ENCODE measurements at regions not wholly inside any gene's neighbourhood (a gene's known extent, or its start where the extent isn't known, plus 50 kb on each side); places are given as distances from the start of the nearest gene placed in this dataset.
"Not testable (repeated sequence)": the region's sequence is repeated elsewhere in the genome, so short reads cannot be mapped to it uniquely, and the experiment has no call there.

GRCh38 chr10:125605167-125605566 lies 77.8 kb downstream of the TEX36 start:
- DNase-seq (ENCODE audit: low read depth in 2 of 3, low spot score in 2 of 3) = no peak

GRCh38 chr10:125602825-125603224 lies 80.1 kb downstream of the TEX36 start:
- DNase-seq (ENCODE audit: low read depth in 2 of 3, low spot score in 2 of 3) = no peak

- DNase-seq (ENCODE audit: low read depth in 2 of 3, low spot score in 2 of 3) = no peak
Measured at GRCh38 chr10:125599194-125599593, 83.8 kb downstream of the TEX36 start.

GRCh38 chr10:125595911-125596310 lies 87.1 kb downstream of the TEX36 start:
- no peak for DNase-seq (ENCODE audit: low read depth in 2 of 3, low spot score in 2 of 3)

GRCh38 chr10:125593644-125594043 lies 89.3 kb downstream of the TEX36 start:
- no peak for DNase-seq (ENCODE audit: low read depth in 2 of 3, low spot score in 2 of 3)

GRCh38 chr10:125592897-125593296 lies 90.1 kb downstream of the TEX36 start:
- no peak for DNase-seq (ENCODE audit: low read depth in 2 of 3, low spot score in 2 of 3)

- no peak for DNase-seq (ENCODE audit: low read depth in 2 of 3, low spot score in 2 of 3)
Measured at GRCh38 chr10:125591886-125592285, 91.1 kb downstream of the TEX36 start.

GRCh38 chr10:125588738-125589137 lies 94.2 kb downstream of the TEX36 start:
- DNase-seq (ENCODE audit: low read depth in 2 of 3, low spot score in 2 of 3) = not testable (repeated sequence)

GRCh38 chr10:125584954-125585353 lies 98.0 kb downstream of the TEX36 start:
- DNase-seq (ENCODE audit: low read depth in 2 of 3, low spot score in 2 of 3) = no peak

- DNase-seq (ENCODE audit: low read depth in 2 of 3, low spot score in 2 of 3) = no peak
Measured at GRCh38 chr10:125578658-125579315, 104.2 kb downstream of the TEX36 start.

GRCh38 chr10:125575843-125576242 lies 107.1 kb downstream of the TEX36 start:
- no peak for DNase-seq (ENCODE audit: low read depth in 2 of 3, low spot score in 2 of 3)

- no peak for DNase-seq (ENCODE audit: low read depth in 2 of 3, low spot score in 2 of 3)
Measured at GRCh38 chr10:125568156-125568555, 114.8 kb downstream of the TEX36 start.

- no peak for DNase-seq (ENCODE audit: low read depth in 2 of 3, low spot score in 2 of 3)
Measured at GRCh38 chr10:125567529-125567928, 115.4 kb downstream of the TEX36 start.

GRCh38 chr10:125565046-125565445 lies 117.9 kb downstream of the TEX36 start:
- no peak for DNase-seq (ENCODE audit: low read depth in 2 of 3, low spot score in 2 of 3)

- DNase-seq (ENCODE audit: low read depth in 2 of 3, low spot score in 2 of 3) = no peak
Measured at GRCh38 chr10:125564570-125564969, 118.4 kb downstream of the TEX36 start.

- DNase-seq (ENCODE audit: low read depth in 2 of 3, low spot score in 2 of 3) = no peak
Measured at GRCh38 chr10:125562737-125563136, 120.2 kb downstream of the TEX36 start.

GRCh38 chr10:125560947-125561346 lies 122.0 kb downstream of the TEX36 start:
- DNase-seq (ENCODE audit: low read depth in 2 of 3, low spot score in 2 of 3) = no peak

- DNase-seq (ENCODE audit: low read depth in 2 of 3, low spot score in 2 of 3) = no peak
Measured at GRCh38 chr10:125559210-125559609, 123.8 kb downstream of the TEX36 start.

GRCh38 chr10:125557801-125558505 lies 125.0 kb downstream of the TEX36 start:
- DNase-seq (ENCODE audit: low read depth in 2 of 3, low spot score in 2 of 3) = no peak

- DNase-seq (ENCODE audit: low read depth in 2 of 3, low spot score in 2 of 3) = no peak
Measured at GRCh38 chr10:125557311-125557710, 125.7 kb downstream of the TEX36 start.

- DNase-seq (ENCODE audit: low read depth in 2 of 3, low spot score in 2 of 3) = no peak
Measured at GRCh38 chr10:125556882-125557281, 126.1 kb downstream of the TEX36 start.

- DNase-seq (ENCODE audit: low read depth in 2 of 3, low spot score in 2 of 3) = no peak
Measured at GRCh38 chr10:125555743-125556142, 127.2 kb downstream of the TEX36 start.
